AG04449 (cell line): ENCODE measurements at regions not wholly inside any gene's neighbourhood (a gene's known extent, or its start where the extent isn't known, plus 50 kb on each side); places are given as distances from the start of the nearest gene placed in this dataset.

Experiments used
- CTCF ChIA-PET: fragments of 350-600 bp; formaldehyde crosslinking; extraction: SDS; loops from one replicate; lab custom pipeline; 2021; ENCODE audit warnings: antibody characterized with exemption; lab: Yijun Ruan, JAX
- POLR2A ChIA-PET: fragments of 400-600, 350-600 bp; formaldehyde crosslinking; extraction: SDS; loops from one replicate; lab custom pipeline; 2020; ENCODE audit warnings: antibody characterized with exemption, inconsistent platforms; lab: Yijun Ruan, JAX
- DNase-seq: peaks from one replicate; pipeline ENCODE4 v3.0.0-alpha.2; 2010; ENCODE audit warnings: low read depth, low spot score
- H3K4me3 ChIP-seq: 2 replicates; pipeline ENCODE4 v1.5.1; 2011; ENCODE audit warnings: low read depth, mild to moderate bottlenecking, control low read depth, low read length
- CTCF ChIP-seq: IDR thresholded peaks from one replicate; pipeline ENCODE4 v1.5.1; 2011; ENCODE audit warnings: mild to moderate bottlenecking, moderate library complexity, low read length, control low read depth, inconsistent platforms; ENCODE audit not compliant: insufficient read depth; ENCODE audit errors: missing control alignments

GRCh38 chr12:4992871-4993270 lies 50.8 kb upstream of the KCNA5 start:
- CTCF ChIA-PET: interaction anchor here (0.7 to 10.2 kb wide), 2 partner anchors 33 to 135 kb away, joined by 3 to 351 read pairs; no protein-coding TSS in a partner anchor
- no peak overlapping the region for H3K4me3 ChIP-seq
- no peak for TF ChIP-seq CTCF
- POLR2A ChIA-PET: no interaction called here
- DNase-seq: no peak
